ENCODE measurements at regions not wholly inside any gene's neighbourhood (a gene's known extent, or its start where the extent isn't known, plus 50 kb on each side); places are given as distances from the start of the nearest gene placed in this dataset.

GRCh38 chr4:36000941-36001557 lies 243.3 kb downstream of the ARAP2 start:
- TF ChIP-seq TCF12 (IDR thresholded peaks at IDR 0.05; ENCODE audit: low read depth) (no peak), CREB1 (IDR thresholded peaks at IDR 0.05; ENCODE audit: low read depth) (no peak), YY1 (IDR thresholded peaks at IDR 0.05; ENCODE audit: low read depth) (no peak), EP300 (IDR thresholded peaks at IDR 0.05; ENCODE audit: borderline replicate concordance) (no peak), TEAD4 (IDR thresholded peaks at IDR 0.05) (no peak)

- TF ChIP-seq EGR1 (IDR thresholded peaks at IDR 0.05) (no peak), CEBPB (IDR thresholded peaks at IDR 0.05) (no peak), EP300 (IDR thresholded peaks at IDR 0.05; ENCODE audit: borderline replicate concordance) (no peak), RAD21 (IDR thresholded peaks at IDR 0.05; ENCODE audit: low read depth) (no peak), FOXM1 (IDR thresholded peaks at IDR 0.05; ENCODE audit: borderline replicate concordance, low read depth) (no peak), MAX (IDR thresholded peaks at IDR 0.05) (no peak)
These were observed 241.3 kb downstream of the ARAP2 start for GRCh38 chr4:36003051-36003450.

- TF ChIP-seq ZBTB7A (IDR thresholded peaks at IDR 0.05; ENCODE audit: low read depth), result no peak
- no peak for TF ChIP-seq TAF1 (IDR thresholded peaks at IDR 0.05; ENCODE audit: low read depth)
- no peak for TF ChIP-seq TEAD4 (IDR thresholded peaks at IDR 0.05)
- no peak for TF ChIP-seq CREB1 (IDR thresholded peaks at IDR 0.05; ENCODE audit: low read depth)
- no peak for TF ChIP-seq EP300 (IDR thresholded peaks at IDR 0.05; ENCODE audit: borderline replicate concordance)
- no peak for TF ChIP-seq REST (IDR thresholded peaks at IDR 0.05; ENCODE audit: low read depth)
- no peak for TF ChIP-seq USF1 (IDR thresholded peaks at IDR 0.05)
- TF ChIP-seq MAX (IDR thresholded peaks at IDR 0.05), result no peak
- TF ChIP-seq EGR1 (IDR thresholded peaks at IDR 0.05), result no peak
- no peak for TF ChIP-seq TCF12 (IDR thresholded peaks at IDR 0.05; ENCODE audit: low read depth)
- TF ChIP-seq RAD21 (IDR thresholded peaks at IDR 0.05; ENCODE audit: low read depth), result no peak
- TF ChIP-seq NFIC (IDR thresholded peaks at IDR 0.05), result no peak
- no peak for TF ChIP-seq FOXM1 (IDR thresholded peaks at IDR 0.05; ENCODE audit: borderline replicate concordance, low read depth)
These were observed 240.0 kb downstream of the ARAP2 start for GRCh38 chr4:36004204-36004851.

GRCh38 chr4:36006226-36006625 lies 238.1 kb downstream of the ARAP2 start:
- no peak for TF ChIP-seq REST (IDR thresholded peaks at IDR 0.05; ENCODE audit: low read depth)
- no peak for TF ChIP-seq ZBTB7A (IDR thresholded peaks at IDR 0.05; ENCODE audit: low read depth)
- no peak for TF ChIP-seq NFIC (IDR thresholded peaks at IDR 0.05)
- no peak for TF ChIP-seq TAF1 (IDR thresholded peaks at IDR 0.05; ENCODE audit: low read depth)
- TF ChIP-seq TCF12 (IDR thresholded peaks at IDR 0.05; ENCODE audit: low read depth), result no peak
- TF ChIP-seq FOXM1 (IDR thresholded peaks at IDR 0.05; ENCODE audit: borderline replicate concordance, low read depth), result no peak
- TF ChIP-seq CREB1 (IDR thresholded peaks at IDR 0.05; ENCODE audit: low read depth), result no peak
- TF ChIP-seq EGR1 (IDR thresholded peaks at IDR 0.05), result no peak
- no peak for TF ChIP-seq TEAD4 (IDR thresholded peaks at IDR 0.05)
- TF ChIP-seq MAX (IDR thresholded peaks at IDR 0.05), result no peak
- no peak for TF ChIP-seq EP300 (IDR thresholded peaks at IDR 0.05; ENCODE audit: borderline replicate concordance)

- TF ChIP-seq FOXM1 (IDR thresholded peaks at IDR 0.05; ENCODE audit: borderline replicate concordance, low read depth) (no peak), TEAD4 (IDR thresholded peaks at IDR 0.05) (no peak), RAD21 (IDR thresholded peaks at IDR 0.05; ENCODE audit: low read depth) (no peak), CEBPB (IDR thresholded peaks at IDR 0.05) (no peak), CREB1 (IDR thresholded peaks at IDR 0.05; ENCODE audit: low read depth) (no peak), MAX (IDR thresholded peaks at IDR 0.05) (no peak), TAF1 (IDR thresholded peaks at IDR 0.05; ENCODE audit: low read depth) (no peak), NFIC (IDR thresholded peaks at IDR 0.05) (no peak), TCF12 (IDR thresholded peaks at IDR 0.05; ENCODE audit: low read depth) (no peak), USF1 (IDR thresholded peaks at IDR 0.05) (no peak), EP300 (IDR thresholded peaks at IDR 0.05; ENCODE audit: borderline replicate concordance) (no peak), EGR1 (IDR thresholded peaks at IDR 0.05) (no peak), YY1 (IDR thresholded peaks at IDR 0.05; ENCODE audit: low read depth) (no peak), ZBTB7A (IDR thresholded peaks at IDR 0.05; ENCODE audit: low read depth) (no peak), REST (IDR thresholded peaks at IDR 0.05; ENCODE audit: low read depth) (no peak)
These were observed 233.9 kb downstream of the ARAP2 start for GRCh38 chr4:36010397-36010929.
